Spleen (tissue), 11 donors: ENCODE measurements at regions not wholly inside any gene's neighbourhood (a gene's known extent, or its start where the extent isn't known, plus 50 kb on each side); places are given as distances from the start of the nearest gene placed in this dataset.

ENCODE experiments used
- DNase-seq: peaks from one replicate; pipeline ENCODE4 v3.0.0-alpha.2; 2020
- H3K27ac ChIP-seq, 8 donors: fragments of 200-600 bp; sonication (generic) in 7 of 8; 1 replicate in 4 of 8; 2 replicates in 4 of 8; pipeline versions ENCODE4 v1.5.0 to v1.8.0; 2016 to 2021; ENCODE audit warnings: inconsistent platforms in 4 of 8, mild to moderate bottlenecking in 4 of 8, moderate library complexity in 1 of 8
- H3K27me3 ChIP-seq, 7 donors: fragments of 200-600 bp; sonication (generic) in 6 of 7; replicated peaks in 1 of 7; 1 replicate in 4 of 7; 2 replicates in 3 of 7; pipeline versions ENCODE4 v1.5.0 to v1.8.0; 2016 to 2021; ENCODE audit warnings: inconsistent platforms in 3 of 7, mild to moderate bottlenecking in 1 of 7
- H3K36me3 ChIP-seq, 6 donors: fragments of 200-600 bp; sonication (generic) in 5 of 6; 1 replicate in 4 of 6; 2 replicates in 2 of 6; pipeline versions ENCODE4 v1.5.0 to v1.8.0; 2016 to 2021; ENCODE audit warnings: inconsistent platforms in 2 of 6
- H3K4me1 ChIP-seq, 6 donors: fragments of 200-600 bp; sonication (generic) in 5 of 6; 1 replicate in 3 of 6; 2 replicates in 3 of 6; pipeline versions ENCODE4 v1.5.0 to v1.8.0; 2016 to 2021; ENCODE audit warnings: inconsistent platforms in 3 of 6
- H3K4me3 ChIP-seq, 8 donors: fragments of 200-600 bp; sonication (generic) in 7 of 8; 1 replicate in 4 of 8; 2 replicates in 4 of 8; pipeline versions ENCODE4 v1.5.0 to v1.8.0; 2016 to 2021; ENCODE audit warnings: inconsistent platforms in 4 of 8, mild to moderate bottlenecking in 4 of 8, moderate library complexity in 2 of 8
- H3K9me3 ChIP-seq, 8 donors: fragments of 200-600 bp; sonication (generic) in 7 of 8; 1 replicate in 4 of 8; 2 replicates in 4 of 8; pipeline versions ENCODE4 v1.5.0 to v1.8.0; 2016 to 2021; ENCODE audit warnings: inconsistent platforms in 4 of 8
- POLR2A ChIP-seq, 3 donors: fragments of 450-650 bp; IDR thresholded peaks; one replicate each; pipeline ENCODE4 v1.5.1; 2017; ENCODE audit warnings: antibody characterized with exemption in 3 of 3, mild to moderate bottlenecking in 1 of 3
- POLR2AphosphoS5 ChIP-seq, 3 donors: sonication (generic); formaldehyde crosslinking; IDR thresholded peaks; one replicate each; pipeline ENCODE4 v1.5.1; 2017; ENCODE audit warnings: antibody characterized with exemption in 3 of 3
- WGBS, 5 donors: extraction: QIAGEN DNeasy Blood & Tissue Kit in 3 of 5; methylation state at CpG; one replicate each; pipeline versions ENCODE4 v1.1.5 to v1.1.7; 2013 to 2018; 5-methylcytosine and 5-hydroxymethylcytosine counted together
- intact Hi-C: fragments of 100-400 bp; cut with DNase I; formaldehyde crosslinking; loops from one replicate; pipeline ENCODE4 v1.15.0; 2023; ENCODE audit warnings: low total_unique reads
- TF ChIP-seq, protein P1 (sequence below), 11 experiments: fragments of 200-600 bp in 7 of 11; fragments of 450-650 bp in 4 of 11; sonication (generic) in 4 of 11; IDR thresholded peaks in 8 of 11; conservative IDR thresholded peaks in 3 of 11; 1 replicate in 7 of 11; 2 replicates in 4 of 11; pipeline versions ENCODE4 v1.4.0 to v1.8.0; 2016 to 2021; ENCODE audit warnings: antibody characterized with exemption in 11 of 11, inconsistent platforms in 4 of 11, mild to moderate bottlenecking in 1 of 11
- donor health status: healthy with polysubstance abuse.
- donor health status: DM: no; HTN: no; CAD: no; lungs with moderate emphysema.
- donor health status: DM: no; HTN: no; CAD: no.
- donor health status: Bipolar disorder and iron deficiency.
- donor health status: healthy.
- donor health status: DM: no; HTN: no; CAD: no.
- donor health status: DM: yes; HTN: yes; CAD: no.

DNA sequence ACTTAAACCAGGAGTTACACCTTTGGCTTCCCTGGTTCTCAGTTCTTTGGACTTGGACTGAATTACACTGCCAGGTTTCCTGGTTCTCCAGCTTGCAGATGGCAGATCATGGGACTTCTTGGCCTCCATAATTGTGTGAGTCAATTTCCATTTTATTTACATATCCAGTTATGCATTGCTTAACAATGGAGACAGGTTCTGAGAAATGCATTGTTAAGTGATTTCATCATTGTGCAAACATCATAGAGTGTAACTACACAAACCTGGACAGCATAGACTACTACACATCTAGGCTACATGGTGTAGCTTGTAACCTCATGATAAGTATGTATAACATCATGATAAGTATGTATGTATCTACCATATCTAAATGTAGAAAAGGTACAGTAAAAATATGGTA, 276.1 kb upstream of the BTG1 start:
- Histone ChIP-seq H3K4me1 (peaks cover 0 to 32% (median 12%) of the 10 kb centered on the region in 6 donors), H3K27ac (no peak overlapping the region), H3K9me3 (no peaks in the 10 kb centered on the region), H3K4me3 (no peak overlapping the region), H3K36me3 (no peaks in the 10 kb centered on the region), H3K27me3 (no peaks in the 10 kb centered on the region)
- DNase-seq, result no peak
- intact Hi-C loops, result no loop called here
- TF ChIP-seq, protein P1, sequence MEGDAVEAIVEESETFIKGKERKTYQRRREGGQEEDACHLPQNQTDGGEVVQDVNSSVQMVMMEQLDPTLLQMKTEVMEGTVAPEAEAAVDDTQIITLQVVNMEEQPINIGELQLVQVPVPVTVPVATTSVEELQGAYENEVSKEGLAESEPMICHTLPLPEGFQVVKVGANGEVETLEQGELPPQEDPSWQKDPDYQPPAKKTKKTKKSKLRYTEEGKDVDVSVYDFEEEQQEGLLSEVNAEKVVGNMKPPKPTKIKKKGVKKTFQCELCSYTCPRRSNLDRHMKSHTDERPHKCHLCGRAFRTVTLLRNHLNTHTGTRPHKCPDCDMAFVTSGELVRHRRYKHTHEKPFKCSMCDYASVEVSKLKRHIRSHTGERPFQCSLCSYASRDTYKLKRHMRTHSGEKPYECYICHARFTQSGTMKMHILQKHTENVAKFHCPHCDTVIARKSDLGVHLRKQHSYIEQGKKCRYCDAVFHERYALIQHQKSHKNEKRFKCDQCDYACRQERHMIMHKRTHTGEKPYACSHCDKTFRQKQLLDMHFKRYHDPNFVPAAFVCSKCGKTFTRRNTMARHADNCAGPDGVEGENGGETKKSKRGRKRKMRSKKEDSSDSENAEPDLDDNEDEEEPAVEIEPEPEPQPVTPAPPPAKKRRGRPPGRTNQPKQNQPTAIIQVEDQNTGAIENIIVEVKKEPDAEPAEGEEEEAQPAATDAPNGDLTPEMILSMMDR (IDR thresholded peaks at IDR 0.05 in 8 of 11, conservative IDR thresholded peaks at IDR 0.05 in 3 of 11), result no peak

- no peak overlapping the region for H3K4me3 ChIP-seq
- no peaks in the 10 kb centered on the region for H3K9me3 ChIP-seq
- no peaks in the 10 kb centered on the region for H3K27me3 ChIP-seq
- no peak overlapping the region for H3K27ac ChIP-seq
- no peaks in the 10 kb centered on the region for H3K36me3 ChIP-seq
- intact Hi-C loops, result no loop called here
- TF ChIP-seq POLR2AphosphoS5 (IDR thresholded peaks at IDR 0.05), result no peak
- TF ChIP-seq POLR2A (IDR thresholded peaks at IDR 0.05), result no peak
- TF ChIP-seq, protein P1 (IDR thresholded peaks at IDR 0.05 in 8 of 11, conservative IDR thresholded peaks at IDR 0.05 in 3 of 11), result no peak
- no peak for DNase-seq
- 96 to 100% (median 97%) methylated on average over 1 of the region's 1 CpG for WGBS, 5 donors
- peaks cover 0 to 32% (median 12%) of the 10 kb centered on the region in 6 donors for H3K4me1 ChIP-seq
Observed at GRCh38 chr12:92421042-92421441, 275.4 kb upstream of the BTG1 start.

- DNase-seq, result no peak
- 90 to 96% (median 94%) methylated on average over 1 of the region's 1 CpG for WGBS, 5 donors
- H3K4me1 ChIP-seq, result peaks cover 0 to 27% (median 11%) of the 10 kb centered on the region in 6 donors
- H3K4me3 ChIP-seq, result no peak overlapping the region
- H3K27ac ChIP-seq, result no peak overlapping the region
- intact Hi-C loops, result no loop called here
- H3K27me3 ChIP-seq, result no peaks in the 10 kb centered on the region
- no peaks in the 10 kb centered on the region for H3K9me3 ChIP-seq
- no peaks in the 10 kb centered on the region for H3K36me3 ChIP-seq
- TF ChIP-seq POLR2A (IDR thresholded peaks at IDR 0.05) (no peak), POLR2AphosphoS5 (IDR thresholded peaks at IDR 0.05) (no peak)
- TF ChIP-seq, protein P1 (IDR thresholded peaks at IDR 0.05 in 8 of 11, conservative IDR thresholded peaks at IDR 0.05 in 3 of 11), result no peak
Observed at GRCh38 chr12:92419201-92419600, 273.6 kb upstream of the BTG1 start.

GRCh38 chr12:92418381-92418780, 272.7 kb upstream of the BTG1 start:
- DNase-seq, result no peak
- Histone ChIP-seq H3K4me3 (no peak overlapping the region), H3K9me3 (no peaks in the 10 kb centered on the region), H3K27me3 (no peaks in the 10 kb centered on the region), H3K27ac (no peak overlapping the region), H3K4me1 (peaks cover 0 to 19% (median 3%) of the 10 kb centered on the region in 6 donors), H3K36me3 (no peaks in the 10 kb centered on the region)
- intact Hi-C loops, result no loop called here
- no peak for TF ChIP-seq POLR2AphosphoS5 (IDR thresholded peaks at IDR 0.05)
- no peak for TF ChIP-seq POLR2A (IDR thresholded peaks at IDR 0.05)
- TF ChIP-seq, protein P1 (IDR thresholded peaks at IDR 0.05 in 8 of 11, conservative IDR thresholded peaks at IDR 0.05 in 3 of 11), result no peak
- 74 to 85% (median 81%) methylated on average over 2 of the region's 2 CpGs for WGBS, 5 donors
